PC-3 (cell line): ENCODE measurements at regions not wholly inside any gene's neighbourhood (a gene's known extent, or its start where the extent isn't known, plus 50 kb on each side); places are given as distances from the start of the nearest gene placed in this dataset.

Experiments
- EZH2 ChIP-seq: fragments of 300-600 bp; sonication (generic); IDR thresholded peaks from one replicate; pipeline ENCODE4 v1.6.1; 2017; ENCODE audit warnings: antibody characterized with exemption, mild to moderate bottlenecking, low read length; ENCODE audit not compliant: unreplicated experiment
- EZH2phosphoT487 ChIP-seq: fragments of 300-600 bp; sonication (generic); IDR thresholded peaks from 2 replicates; pipeline ENCODE4 v1.6.1; 2018; ENCODE audit warnings: mild to moderate bottlenecking, antibody characterized with exemption, low read length, borderline replicate concordance
- TF ChIP-seq, protein P1 (sequence below): fragments of 300-600 bp; sonication (generic); conservative IDR thresholded peaks from 2 replicates; pipeline ENCODE4 v1.5.1; 2017; ENCODE audit warnings: antibody characterized with exemption, low read depth, mild to moderate bottlenecking, low read length

DNA sequence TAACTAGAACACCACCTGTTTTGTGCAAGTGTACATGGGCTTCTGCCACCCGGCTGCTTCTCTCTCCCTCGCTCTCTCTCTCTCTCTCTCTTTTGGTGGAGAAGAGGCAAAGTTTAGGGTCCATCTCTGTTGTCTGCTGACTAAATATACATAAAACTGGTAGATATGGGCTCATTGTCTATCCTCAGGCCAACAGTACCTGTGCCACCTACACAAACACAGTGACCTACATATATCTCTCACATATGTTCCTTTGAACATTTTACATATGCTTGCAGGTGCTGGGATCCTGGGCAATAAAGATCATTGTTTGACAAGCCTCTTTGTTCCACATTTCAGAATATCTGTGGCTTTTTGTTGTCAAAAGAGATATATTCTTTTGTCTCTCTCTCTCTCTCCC, 256.3 kb upstream of the KCNH8 start:
- TF ChIP-seq EZH2phosphoT487 (no peak), EZH2 (no peak)
- TF ChIP-seq, protein P1, sequence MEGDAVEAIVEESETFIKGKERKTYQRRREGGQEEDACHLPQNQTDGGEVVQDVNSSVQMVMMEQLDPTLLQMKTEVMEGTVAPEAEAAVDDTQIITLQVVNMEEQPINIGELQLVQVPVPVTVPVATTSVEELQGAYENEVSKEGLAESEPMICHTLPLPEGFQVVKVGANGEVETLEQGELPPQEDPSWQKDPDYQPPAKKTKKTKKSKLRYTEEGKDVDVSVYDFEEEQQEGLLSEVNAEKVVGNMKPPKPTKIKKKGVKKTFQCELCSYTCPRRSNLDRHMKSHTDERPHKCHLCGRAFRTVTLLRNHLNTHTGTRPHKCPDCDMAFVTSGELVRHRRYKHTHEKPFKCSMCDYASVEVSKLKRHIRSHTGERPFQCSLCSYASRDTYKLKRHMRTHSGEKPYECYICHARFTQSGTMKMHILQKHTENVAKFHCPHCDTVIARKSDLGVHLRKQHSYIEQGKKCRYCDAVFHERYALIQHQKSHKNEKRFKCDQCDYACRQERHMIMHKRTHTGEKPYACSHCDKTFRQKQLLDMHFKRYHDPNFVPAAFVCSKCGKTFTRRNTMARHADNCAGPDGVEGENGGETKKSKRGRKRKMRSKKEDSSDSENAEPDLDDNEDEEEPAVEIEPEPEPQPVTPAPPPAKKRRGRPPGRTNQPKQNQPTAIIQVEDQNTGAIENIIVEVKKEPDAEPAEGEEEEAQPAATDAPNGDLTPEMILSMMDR = no peak
